Activated naive CD8-positive, alpha-beta T cell (primary cell): ENCODE measurements at regions not wholly inside any gene's neighbourhood (a gene's known extent, or its start where the extent isn't known, plus 50 kb on each side); places are given as distances from the start of the nearest gene placed in this dataset.

Experiments used
- H3K27ac Mint-ChIP-seq: one replicate; pipeline ENCODE4 v1.8.0; 2021; ENCODE audit warnings: mixed read lengths
- H3K27me3 Mint-ChIP-seq: one replicate; pipeline ENCODE4 v1.8.0; 2021; ENCODE audit warnings: mixed read lengths
- H3K36me3 Mint-ChIP-seq: one replicate; pipeline ENCODE4 v1.8.0; 2021; ENCODE audit warnings: mixed read lengths
- H3K4me1 Mint-ChIP-seq: one replicate; pipeline ENCODE4 v1.8.0; 2021; ENCODE audit warnings: low read depth, mixed read lengths
- H3K4me3 Mint-ChIP-seq: one replicate; pipeline ENCODE4 v1.8.0; 2021; ENCODE audit warnings: mild to moderate bottlenecking, mixed read lengths
- H3K9me3 Mint-ChIP-seq: one replicate; pipeline ENCODE4 v1.8.0; 2021; ENCODE audit warnings: low read depth, mixed read lengths

- Mint-ChIP-seq H3K27ac (no peak overlapping the region), H3K4me1 (no peaks in the 10 kb centered on the region), H3K27me3 (peaks cover 6% of the 10 kb centered on the region), H3K4me3 (no peak overlapping the region), H3K9me3 (no peaks in the 10 kb centered on the region), H3K36me3 (no peaks in the 10 kb centered on the region)
Measured at GRCh38 chr20:60964911-60965310, 287.1 kb upstream of the CDH4 start.

- Mint-ChIP-seq H3K4me1 (no peaks in the 10 kb centered on the region), H3K9me3 (no peaks in the 10 kb centered on the region), H3K27me3 (peaks cover 6% of the 10 kb centered on the region), H3K27ac (no peak overlapping the region), H3K4me3 (no peak overlapping the region), H3K36me3 (no peaks in the 10 kb centered on the region)
Measured at GRCh38 chr20:60966031-60966430, 286.0 kb upstream of the CDH4 start.

- no peaks in the 10 kb centered on the region for H3K36me3 Mint-ChIP-seq
- no peaks in the 10 kb centered on the region for H3K4me1 Mint-ChIP-seq
- peaks cover 6% of the 10 kb centered on the region for H3K27me3 Mint-ChIP-seq
- H3K4me3 Mint-ChIP-seq: no peak overlapping the region
- H3K27ac Mint-ChIP-seq: no peak overlapping the region
- H3K9me3 Mint-ChIP-seq: no peaks in the 10 kb centered on the region
Measured at GRCh38 chr20:60966766-60967165, 285.3 kb upstream of the CDH4 start.

GRCh38 chr20:60967431-60968316 is 284.4 kb upstream of the CDH4 start:
- H3K36me3 Mint-ChIP-seq: no peaks in the 10 kb centered on the region
- H3K27me3 Mint-ChIP-seq: peaks cover 6% of the 10 kb centered on the region
- no peak overlapping the region for H3K4me3 Mint-ChIP-seq
- H3K4me1 Mint-ChIP-seq: no peaks in the 10 kb centered on the region
- H3K27ac Mint-ChIP-seq: no peak overlapping the region
- no peaks in the 10 kb centered on the region for H3K9me3 Mint-ChIP-seq

GRCh38 chr20:60968853-60969720 is 283.0 kb upstream of the CDH4 start:
- H3K27ac Mint-ChIP-seq: no peak overlapping the region
- peaks cover 7% of the 10 kb centered on the region for H3K27me3 Mint-ChIP-seq
- H3K36me3 Mint-ChIP-seq: no peaks in the 10 kb centered on the region
- no peak overlapping the region for H3K4me3 Mint-ChIP-seq
- H3K4me1 Mint-ChIP-seq: no peaks in the 10 kb centered on the region
- H3K9me3 Mint-ChIP-seq: no peaks in the 10 kb centered on the region

- Mint-ChIP-seq H3K36me3 (no peaks in the 10 kb centered on the region), H3K27ac (no peak overlapping the region), H3K9me3 (no peaks in the 10 kb centered on the region), H3K4me3 (no peak overlapping the region), H3K4me1 (no peaks in the 10 kb centered on the region), H3K27me3 (peaks cover 7% of the 10 kb centered on the region)
Measured at GRCh38 chr20:60970601-60971000, 281.5 kb upstream of the CDH4 start.

GRCh38 chr20:60974022-60974421 is 278.0 kb upstream of the CDH4 start:
- Mint-ChIP-seq H3K4me1 (no peaks in the 10 kb centered on the region), H3K9me3 (no peaks in the 10 kb centered on the region), H3K27ac (no peak overlapping the region), H3K36me3 (no peaks in the 10 kb centered on the region), H3K4me3 (no peak overlapping the region), H3K27me3 (peaks cover 4% of the 10 kb centered on the region)

- Mint-ChIP-seq H3K27me3 (peaks cover 4% of the 10 kb centered on the region), H3K4me3 (no peak overlapping the region), H3K27ac (no peak overlapping the region), H3K4me1 (no peaks in the 10 kb centered on the region), H3K36me3 (no peaks in the 10 kb centered on the region), H3K9me3 (peaks cover 4% of the 10 kb centered on the region)
Measured at GRCh38 chr20:60974441-60974945, 277.6 kb upstream of the CDH4 start.

GRCh38 chr20:60976139-60976538 is 275.9 kb upstream of the CDH4 start:
- Mint-ChIP-seq H3K36me3 (no peaks in the 10 kb centered on the region), H3K4me3 (no peak overlapping the region), H3K9me3 (peaks cover 15% of the 10 kb centered on the region), H3K27ac (no peak overlapping the region), H3K27me3 (peaks cover 4% of the 10 kb centered on the region), H3K4me1 (no peaks in the 10 kb centered on the region)

GRCh38 chr20:60976913-60977312 is 275.1 kb upstream of the CDH4 start:
- Mint-ChIP-seq H3K4me1 (no peaks in the 10 kb centered on the region), H3K4me3 (no peak overlapping the region), H3K36me3 (no peaks in the 10 kb centered on the region), H3K27ac (no peak overlapping the region), H3K9me3 (peaks cover 15% of the 10 kb centered on the region), H3K27me3 (peaks cover 4% of the 10 kb centered on the region)

- Mint-ChIP-seq H3K4me1 (no peaks in the 10 kb centered on the region), H3K36me3 (no peaks in the 10 kb centered on the region), H3K4me3 (no peak overlapping the region), H3K9me3 (peaks cover 15% of the 10 kb centered on the region), H3K27me3 (peaks cover 4% of the 10 kb centered on the region), H3K27ac (no peak overlapping the region)
Measured at GRCh38 chr20:60977901-60978300, 274.2 kb upstream of the CDH4 start.

- no peak overlapping the region for H3K4me3 Mint-ChIP-seq
Measured at GRCh38 chr20:60984666-60985065, 267.4 kb upstream of the CDH4 start.

GRCh38 chr20:60986506-60987156 is 265.4 kb upstream of the CDH4 start:
- Mint-ChIP-seq H3K27me3 (peaks cover 3% of the 10 kb centered on the region), H3K4me1 (no peaks in the 10 kb centered on the region), H3K36me3 (no peaks in the 10 kb centered on the region), H3K9me3 (no peaks in the 10 kb centered on the region), H3K27ac (no peak overlapping the region), H3K4me3 (no peak overlapping the region)

More at GRCh38 chr20:60984666-60985065, 267.4 kb upstream of the CDH4 start:
- peaks cover 9% of the 10 kb centered on the region for H3K9me3 Mint-ChIP-seq
- H3K27me3 Mint-ChIP-seq: peaks cover 3% of the 10 kb centered on the region
- no peaks in the 10 kb centered on the region for H3K36me3 Mint-ChIP-seq
- no peaks in the 10 kb centered on the region for H3K4me1 Mint-ChIP-seq
- H3K27ac Mint-ChIP-seq: no peak overlapping the region

- no peaks in the 10 kb centered on the region for H3K4me1 Mint-ChIP-seq
- no peaks in the 10 kb centered on the region for H3K36me3 Mint-ChIP-seq
- no peaks in the 10 kb centered on the region for H3K9me3 Mint-ChIP-seq
- H3K27ac Mint-ChIP-seq: no peak overlapping the region
- H3K27me3 Mint-ChIP-seq: peaks cover 5% of the 10 kb centered on the region
- H3K4me3 Mint-ChIP-seq: no peak overlapping the region
Measured at GRCh38 chr20:60990061-60990460, 262.0 kb upstream of the CDH4 start.

- H3K9me3 Mint-ChIP-seq: no peaks in the 10 kb centered on the region
- peaks cover 4% of the 10 kb centered on the region for H3K27me3 Mint-ChIP-seq
- H3K36me3 Mint-ChIP-seq: no peaks in the 10 kb centered on the region
- no peaks in the 10 kb centered on the region for H3K4me1 Mint-ChIP-seq
- H3K27ac Mint-ChIP-seq: no peak overlapping the region
- H3K4me3 Mint-ChIP-seq: no peak overlapping the region
Measured at GRCh38 chr20:60990643-60991042, 261.4 kb upstream of the CDH4 start.
